Body of pancreas (tissue), 4 donors: ENCODE measurements at regions not wholly inside any gene's neighbourhood (a gene's known extent, or its start where the extent isn't known, plus 50 kb on each side); places are given as distances from the start of the nearest gene placed in this dataset.

Experiments
- CTCF ChIP-seq, 7 experiments: fragments of 450-650 bp in 4 of 7; fragments of 200-600 bp in 3 of 7; sonication (generic) in 3 of 7; IDR thresholded peaks; one replicate each; pipeline ENCODE4 v1.5.1; 2016 to 2019; ENCODE audit warnings: antibody characterized with exemption in 7 of 7
- POLR2A ChIP-seq, 3 donors: fragments of 450-650 bp; IDR thresholded peaks; one replicate each; pipeline ENCODE4 v1.6.1; 2016; ENCODE audit warnings: antibody characterized with exemption in 3 of 3, mild to moderate bottlenecking in 2 of 3

- TF ChIP-seq CTCF (IDR thresholded peaks at IDR 0.05) (peak; percentile 48 to 64 (median 54)), POLR2A (IDR thresholded peaks at IDR 0.05) (no peak)
Observed at GRCh38 chr14:22084393-22085281, 411.0 kb upstream of the OR4E1 start.
